OCI-M2 (cell line): ENCODE measurements at regions not wholly inside any gene's neighbourhood (a gene's known extent, or its start where the extent isn't known, plus 50 kb on each side); places are given as distances from the start of the nearest gene placed in this dataset.
"Not testable (repeated sequence)": the region's sequence is repeated elsewhere in the genome, so short reads cannot be mapped to it uniquely, and the experiment has no call there.

Experiments
- DNase-seq: peaks from one replicate; lab custom pipeline; 2025; ENCODE audit not compliant: unreplicated experiment; lab: John Stamatoyannopoulos, UW

DNA sequence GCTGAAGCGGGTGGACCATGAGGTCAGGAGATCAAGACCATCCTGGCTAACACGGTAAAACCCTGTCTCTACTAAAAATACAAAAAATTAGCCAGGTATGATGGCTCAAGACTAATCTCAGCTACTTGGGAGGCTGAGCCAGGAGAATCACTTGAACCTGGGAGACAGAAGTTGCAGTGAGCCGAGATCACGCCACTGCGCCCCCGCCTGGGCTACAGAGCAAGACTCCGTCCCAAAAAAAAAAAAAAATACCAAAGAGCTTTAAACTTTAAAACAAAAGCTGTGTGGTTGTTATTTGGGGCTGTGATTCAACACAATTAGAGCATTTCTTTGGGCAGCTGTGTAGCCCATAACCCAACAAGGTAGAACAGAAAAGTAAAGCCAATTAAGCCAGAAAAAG is 259.9 kb downstream of the GALC start:
- DNase-seq, result not testable (repeated sequence)

DNA sequence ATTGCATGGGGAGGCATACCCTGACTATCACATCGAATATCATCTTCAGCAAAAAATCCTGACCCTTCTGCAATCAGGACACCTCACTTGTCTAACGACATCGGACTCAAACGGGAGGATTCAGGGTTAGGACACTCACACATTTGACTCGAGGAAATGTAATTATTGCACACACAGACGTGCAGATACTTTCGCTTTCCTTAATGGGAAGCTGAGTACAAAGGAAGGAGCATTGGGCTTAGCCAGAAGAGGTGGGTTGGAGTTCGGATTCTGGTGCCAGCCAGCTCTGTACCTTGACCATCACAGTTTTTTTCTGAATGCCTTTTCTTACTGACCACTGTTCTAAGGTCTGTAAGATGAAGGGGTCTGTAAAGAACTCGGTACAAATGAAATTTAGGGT is 260.4 kb downstream of the GALC start:
- DNase-seq, result no peak

DNA sequence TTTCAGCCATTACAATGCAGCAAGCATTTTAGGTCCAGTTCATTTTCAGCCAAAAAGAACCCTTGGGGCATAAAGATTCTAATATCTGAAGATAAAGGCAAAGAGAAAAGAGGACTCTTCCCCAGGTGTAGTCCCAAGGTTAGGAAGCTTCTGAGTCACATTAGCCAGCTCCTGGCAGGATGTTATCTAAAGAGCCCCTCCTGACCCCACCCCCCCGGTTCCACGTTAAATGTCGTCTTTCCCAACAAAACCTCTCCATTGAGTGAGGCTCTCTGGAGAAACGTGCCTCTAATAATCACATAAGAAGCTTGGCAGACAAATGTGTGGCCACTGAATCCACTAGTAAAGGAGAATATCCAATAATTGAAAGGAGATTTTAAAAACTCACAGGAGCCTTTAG is 267.7 kb downstream of the GALC start:
- DNase-seq, result no peak

DNA sequence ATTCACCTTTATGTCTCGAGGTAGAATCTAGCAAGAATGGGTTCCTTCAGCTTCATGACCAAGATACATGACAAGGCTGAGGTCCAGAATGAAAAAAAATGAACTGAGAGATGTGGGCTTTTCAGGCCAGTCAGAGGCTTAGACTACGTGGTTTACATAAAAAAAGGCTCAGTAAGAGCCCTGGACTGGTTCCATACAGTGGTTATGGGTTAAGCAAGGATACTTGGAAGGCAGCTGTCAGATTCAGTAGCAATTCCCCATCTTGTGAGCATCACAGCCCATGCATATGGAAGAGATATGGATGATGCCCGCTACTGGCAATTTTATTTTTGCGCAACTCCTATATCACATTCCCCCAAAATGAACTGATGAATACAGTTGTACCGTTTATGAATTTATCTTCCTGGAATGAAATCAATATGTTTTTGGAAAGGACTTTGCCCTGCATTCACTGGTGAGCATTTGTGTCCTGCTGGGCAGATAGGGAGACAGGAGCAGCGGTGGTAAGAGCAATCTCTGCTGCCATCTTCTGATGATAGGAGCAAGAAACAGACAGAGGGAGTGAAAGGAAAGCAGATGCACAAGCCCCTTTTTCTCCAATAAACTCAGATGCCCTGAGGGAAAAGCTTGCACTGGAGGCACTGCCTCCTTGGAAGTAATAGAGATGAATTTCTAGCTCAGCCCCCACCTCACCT is 280.4 kb downstream of the GALC start:
- DNase-seq, result no peak

DNA sequence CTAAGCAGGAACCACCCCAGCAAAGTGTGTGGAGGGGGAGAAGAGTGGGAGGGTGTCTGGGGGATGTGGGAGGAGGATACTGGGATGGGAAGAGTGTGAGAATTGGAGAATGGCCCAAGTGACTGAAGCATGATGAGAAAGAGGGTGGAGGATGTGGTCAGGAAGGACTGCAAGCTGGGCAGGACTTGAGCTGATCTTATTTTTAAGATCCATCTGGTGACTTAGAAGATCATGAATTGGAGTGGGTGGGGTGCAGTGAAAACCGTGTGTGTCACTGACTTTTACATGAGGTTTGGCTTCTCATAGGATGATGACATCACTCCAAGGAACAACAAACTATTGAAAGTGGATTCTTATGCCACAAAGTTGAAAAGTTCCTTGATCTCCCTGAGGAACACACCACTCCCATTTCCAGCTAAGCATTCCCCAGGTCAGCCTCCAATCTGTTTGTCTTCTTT is 287.5 kb downstream of the GALC start:
- DNase-seq, result no peak

DNA sequence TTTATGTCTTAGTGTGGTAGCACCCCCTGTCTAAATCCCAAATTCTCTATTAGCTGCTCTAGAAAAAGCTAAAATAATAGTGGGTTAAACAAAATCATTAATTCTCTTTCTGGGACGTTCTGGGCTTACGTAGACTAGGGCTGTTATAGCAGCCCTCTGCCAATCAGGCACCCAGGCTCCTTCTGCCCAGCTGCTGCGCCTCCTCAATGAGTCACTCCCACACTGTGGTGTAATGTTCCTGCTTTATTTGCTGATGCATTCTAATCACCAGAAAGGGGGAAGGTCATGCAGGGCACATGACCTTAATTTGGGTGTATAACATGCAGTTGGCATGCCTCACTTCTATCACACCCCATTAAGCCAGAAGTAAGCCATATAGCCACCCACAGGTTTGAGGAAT is 294.5 kb downstream of the GALC start:
- no peak for DNase-seq

DNA sequence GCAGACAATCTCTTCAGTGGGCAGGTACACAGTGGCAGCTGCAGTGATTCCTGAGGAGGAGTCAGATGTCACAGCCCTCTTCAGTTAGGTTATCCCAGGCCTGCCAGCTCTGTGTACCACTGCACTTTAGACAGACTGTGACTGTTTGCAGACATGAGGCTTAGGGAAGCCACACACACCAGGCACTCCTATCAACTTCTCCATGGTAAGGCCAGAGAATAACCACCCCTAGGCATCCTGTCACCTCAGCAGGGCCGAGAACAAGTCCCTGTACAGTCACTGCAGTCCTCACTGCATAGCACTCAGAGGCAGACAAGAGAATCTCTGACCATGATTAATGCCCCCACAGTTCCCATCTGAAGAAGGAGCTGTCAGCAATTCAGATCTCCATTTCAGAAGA is 296.5 kb downstream of the GALC start:
- DNase-seq, result no peak

DNA sequence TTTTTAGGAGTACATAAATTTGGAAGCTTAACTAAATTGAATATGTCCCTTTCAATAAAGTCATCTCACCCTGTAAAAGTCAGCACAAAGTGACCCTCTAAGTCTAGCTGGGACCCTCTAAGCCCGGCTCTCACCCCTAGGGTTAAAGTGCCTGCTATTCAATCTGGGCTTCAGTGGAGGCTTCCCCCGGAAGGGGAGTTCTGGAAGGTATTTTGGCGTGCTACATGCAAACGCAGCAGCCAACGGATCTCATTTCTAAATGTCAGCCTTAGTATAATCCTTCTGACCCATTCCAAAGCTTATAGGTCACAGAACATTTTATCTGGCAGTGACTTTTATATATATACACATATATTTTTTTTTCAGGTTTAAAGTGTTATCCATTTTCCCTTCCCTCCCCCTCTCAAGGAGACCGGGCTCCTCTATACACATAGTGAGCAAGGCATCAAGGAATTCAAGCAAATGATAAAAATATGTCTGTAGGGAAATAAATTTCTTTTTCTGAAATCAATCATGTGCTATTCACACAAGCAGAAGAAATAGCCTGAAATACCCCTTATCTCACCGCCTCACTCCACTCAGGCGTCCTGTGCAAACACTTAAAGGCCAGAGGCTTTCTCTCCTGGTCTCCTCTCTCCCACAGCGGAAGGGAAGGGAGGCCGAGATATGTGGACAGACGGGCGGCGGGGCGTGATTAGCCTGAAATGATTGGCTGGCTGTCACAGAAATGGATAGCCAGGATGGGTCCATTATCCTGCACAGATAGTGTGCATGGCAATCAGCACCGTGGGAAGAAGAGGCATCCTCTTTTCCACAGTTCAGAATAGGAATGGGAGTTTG is 301.7 kb downstream of the GALC start:
- peak; percentile 11 for DNase-seq

DNA sequence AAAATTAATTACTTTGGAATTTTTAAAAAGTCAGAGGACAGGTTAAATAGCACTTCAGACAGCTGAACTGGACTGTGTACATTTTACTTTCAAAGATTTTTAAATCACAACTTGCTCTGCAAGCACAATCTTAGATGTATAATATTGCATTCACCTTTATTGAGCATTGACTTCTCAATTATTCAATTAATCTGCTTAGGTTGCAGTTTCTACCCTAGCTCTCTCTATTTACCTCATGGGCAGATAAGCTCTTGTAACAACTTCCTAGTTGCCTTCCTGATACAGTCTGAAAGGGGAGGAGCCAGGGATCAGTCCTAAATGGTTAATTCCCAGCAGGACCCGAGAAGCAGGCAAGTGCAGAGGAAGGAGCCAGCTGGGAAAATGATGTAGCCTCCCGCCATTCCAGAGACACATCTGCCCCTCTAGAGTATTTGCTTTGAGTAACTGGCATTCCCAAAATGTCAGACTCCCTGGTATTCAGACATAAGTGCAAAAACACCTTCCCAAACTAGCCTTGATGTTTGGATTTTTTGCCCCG is 302.8 kb downstream of the GALC start:
- DNase-seq, result no peak

DNA sequence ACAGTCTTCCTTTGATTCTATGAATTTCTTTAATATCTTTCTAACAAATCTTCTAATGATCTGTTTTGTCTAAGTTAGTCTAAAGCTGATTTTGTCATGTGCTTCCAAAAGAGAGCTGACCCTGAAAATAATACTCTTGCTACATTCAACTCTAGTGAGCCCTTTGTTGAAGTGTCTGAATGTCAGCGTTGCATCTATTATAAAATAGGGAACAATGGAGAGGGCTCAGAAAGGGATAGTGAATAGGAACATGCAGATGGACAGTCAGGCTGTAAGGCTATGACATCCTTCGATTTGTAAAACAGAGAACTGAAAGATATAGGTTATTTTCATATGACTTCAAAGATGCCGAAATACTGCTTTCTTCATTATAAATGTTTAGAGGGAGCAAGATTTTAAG is 304.5 kb downstream of the GALC start:
- no peak for DNase-seq

DNA sequence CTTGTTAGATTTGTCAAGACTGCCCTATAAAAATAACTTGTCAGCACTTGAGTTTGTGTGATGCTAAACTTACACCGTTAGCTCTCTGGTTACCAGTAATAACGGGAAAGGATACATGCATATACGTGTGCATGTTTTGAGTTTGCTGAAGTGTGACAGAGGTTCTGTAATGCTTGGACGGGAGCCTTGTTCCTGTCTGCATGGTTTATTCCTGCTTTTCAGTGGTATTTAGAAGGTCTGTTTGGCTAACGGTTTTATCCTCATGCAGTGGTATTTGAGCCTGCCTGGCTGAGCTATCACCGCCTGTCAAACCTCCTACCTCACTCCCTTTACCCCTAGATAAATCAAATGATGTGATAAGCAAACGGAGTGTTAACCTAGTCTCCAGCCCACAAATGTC is 305.6 kb downstream of the GALC start:
- DNase-seq, result no peak

DNA sequence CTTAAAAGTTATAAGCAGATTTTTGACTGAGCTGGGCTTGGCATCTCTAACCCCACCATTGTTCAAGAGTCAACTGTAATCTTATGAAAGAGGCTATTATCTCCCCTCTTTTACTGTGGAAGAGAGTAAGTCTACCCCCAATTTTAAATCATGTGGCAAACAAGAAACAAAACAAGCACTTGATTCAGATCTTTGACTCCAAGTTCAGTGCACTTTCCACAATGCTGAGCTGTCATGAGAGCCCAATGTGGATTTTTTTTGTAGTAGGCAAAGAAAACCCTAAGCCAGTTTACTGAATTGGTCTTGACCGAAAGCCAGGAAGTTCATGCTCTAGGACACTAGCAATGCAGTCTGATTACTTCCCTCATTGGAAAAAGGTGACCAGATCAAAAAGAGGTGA is 306.2 kb downstream of the GALC start:
- DNase-seq, result no peak

DNA sequence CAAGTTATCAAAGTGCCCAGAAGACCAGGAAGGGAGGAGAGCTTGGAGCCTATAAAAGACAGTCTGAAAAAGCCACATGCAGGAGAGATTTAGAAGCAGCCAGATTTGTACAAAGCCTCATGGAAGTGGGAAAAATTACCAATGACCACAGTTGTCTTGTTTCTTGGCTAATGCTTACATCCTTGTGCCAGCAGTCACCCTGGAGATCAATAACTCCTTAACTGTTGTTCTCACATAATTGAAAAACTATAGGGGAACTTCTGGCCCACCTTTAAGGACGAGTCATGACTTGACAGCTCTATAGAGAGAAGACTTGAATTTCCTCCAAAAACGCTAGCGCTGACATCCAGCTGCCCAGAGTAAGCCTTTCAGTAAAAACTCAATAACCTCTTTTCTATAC is 313.1 kb downstream of the GALC start:
- DNase-seq, result no peak

DNA sequence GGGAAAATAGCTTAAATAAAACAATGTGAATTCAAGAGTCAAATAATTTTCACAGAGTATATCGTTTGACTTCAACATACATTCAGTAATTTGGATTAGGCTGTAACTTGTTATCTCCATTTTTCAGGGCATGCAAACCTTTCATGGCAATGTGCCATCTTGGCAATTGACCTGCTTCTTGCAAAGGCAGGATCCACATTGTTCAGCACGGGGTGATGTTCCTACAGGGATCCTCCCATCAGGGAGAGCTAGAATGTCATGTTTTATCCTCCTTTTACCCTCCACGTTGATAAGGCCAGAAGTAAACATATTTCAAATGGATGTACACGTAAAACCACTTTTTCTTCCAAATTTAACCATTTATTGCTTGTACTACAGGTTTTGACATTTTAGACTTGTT is 314.4 kb downstream of the GALC start:
- no peak for DNase-seq

DNA sequence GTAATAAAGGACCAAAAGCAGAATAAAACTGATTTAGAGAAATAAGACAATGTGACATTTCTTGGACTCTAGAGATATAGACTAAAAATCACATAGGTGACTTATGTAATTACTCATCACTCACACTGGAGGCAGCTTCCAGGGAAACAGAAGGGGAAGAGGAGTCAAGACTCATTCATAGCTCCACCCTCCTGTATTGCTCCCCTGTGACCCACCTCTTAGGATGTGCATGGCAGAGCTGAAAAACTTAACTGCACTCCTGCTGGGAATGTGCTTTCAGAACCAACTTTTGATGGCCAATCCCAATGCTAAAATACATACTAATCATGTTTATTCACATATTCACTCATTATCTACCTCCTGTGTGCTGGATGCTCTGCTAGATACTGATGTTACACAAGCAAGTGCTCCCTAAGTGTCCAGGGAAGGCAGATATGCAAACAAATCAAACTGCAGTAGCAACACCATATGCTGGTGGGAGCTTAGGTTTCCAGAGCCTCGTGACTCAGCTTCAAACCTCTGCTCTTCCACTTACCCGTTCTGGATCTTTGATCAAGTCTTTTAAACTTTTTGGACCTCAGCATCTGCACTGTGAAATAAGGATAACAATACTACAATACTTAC is 316.1 kb downstream of the GALC start:
- no peak for DNase-seq

DNA sequence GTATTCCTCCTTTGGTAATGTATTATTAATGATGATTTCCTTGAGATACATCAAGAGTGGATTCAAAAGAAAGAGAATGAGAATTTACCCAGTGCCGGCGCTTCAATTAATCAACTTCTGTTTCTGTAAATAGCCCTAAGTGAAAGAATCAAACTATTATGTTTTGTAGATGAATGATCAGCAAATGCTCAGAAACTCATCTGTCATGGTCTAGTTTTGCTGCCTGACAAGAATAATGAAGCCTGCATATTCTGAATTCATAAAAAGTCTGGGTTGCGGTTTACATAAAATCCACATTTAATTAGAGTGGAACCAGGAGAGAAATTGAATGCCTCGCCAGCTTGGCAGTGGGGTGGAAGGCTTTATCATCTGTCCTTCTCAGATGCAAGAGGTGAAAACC is 325.3 kb downstream of the GALC start:
- no peak for DNase-seq

DNA sequence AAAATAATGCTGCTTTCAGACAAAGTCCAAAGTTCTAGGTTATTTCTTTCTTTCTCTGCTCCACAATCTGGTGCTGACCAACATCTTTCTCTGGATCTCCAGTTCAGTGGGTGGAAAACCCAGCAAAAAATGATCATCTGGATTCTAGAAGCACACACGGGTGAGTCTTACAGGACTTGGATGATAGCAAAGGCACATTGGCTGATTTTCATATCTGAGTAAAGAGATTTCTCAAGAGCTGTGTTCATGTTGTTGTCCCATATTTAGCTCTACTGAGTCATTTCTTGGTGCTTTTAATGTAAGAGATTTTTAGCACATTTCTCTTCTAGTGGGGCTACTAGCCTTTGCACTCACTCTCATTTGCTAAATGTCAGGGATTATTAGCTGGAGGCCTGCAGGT is 336.7 kb downstream of the GALC start:
- DNase-seq, result no peak

DNA sequence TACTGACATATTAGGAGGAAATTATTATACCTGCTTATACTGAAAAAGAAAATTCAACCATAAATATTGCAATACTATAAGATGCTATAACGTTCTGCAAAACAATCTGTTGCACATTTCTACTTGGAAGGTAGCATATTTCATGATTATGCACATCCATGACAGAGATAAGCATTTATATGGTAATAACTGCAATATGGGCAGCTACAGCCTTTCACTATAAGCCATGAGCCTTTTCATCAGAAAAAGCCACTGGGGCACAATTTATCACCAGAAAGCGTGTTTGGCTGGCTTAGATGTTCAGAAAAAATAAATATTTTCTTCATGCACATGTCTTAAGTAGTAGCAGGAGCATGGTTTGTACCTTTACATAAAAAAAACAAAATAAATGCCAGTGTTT is 340.7 kb downstream of the GALC start:
- DNase-seq, result no peak

DNA sequence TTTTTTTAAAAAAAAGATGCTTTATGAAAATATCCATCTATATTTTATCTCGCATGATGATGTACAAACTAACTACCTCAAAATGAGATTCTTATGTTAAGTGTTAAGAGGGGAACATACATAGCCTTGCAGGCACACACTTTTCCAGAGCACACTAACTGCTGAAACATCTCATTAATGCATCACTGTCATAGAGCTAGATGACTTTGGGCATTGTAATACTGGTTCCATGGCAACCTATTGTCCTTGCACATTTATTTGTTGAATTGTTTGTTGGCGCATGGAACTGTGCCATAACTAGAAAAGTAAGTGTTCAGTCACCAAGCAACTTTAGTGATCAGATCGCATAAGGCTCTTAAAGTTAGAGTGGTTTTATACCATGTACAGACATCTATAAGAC is 348.3 kb downstream of the GALC start:
- DNase-seq, result no peak

DNA sequence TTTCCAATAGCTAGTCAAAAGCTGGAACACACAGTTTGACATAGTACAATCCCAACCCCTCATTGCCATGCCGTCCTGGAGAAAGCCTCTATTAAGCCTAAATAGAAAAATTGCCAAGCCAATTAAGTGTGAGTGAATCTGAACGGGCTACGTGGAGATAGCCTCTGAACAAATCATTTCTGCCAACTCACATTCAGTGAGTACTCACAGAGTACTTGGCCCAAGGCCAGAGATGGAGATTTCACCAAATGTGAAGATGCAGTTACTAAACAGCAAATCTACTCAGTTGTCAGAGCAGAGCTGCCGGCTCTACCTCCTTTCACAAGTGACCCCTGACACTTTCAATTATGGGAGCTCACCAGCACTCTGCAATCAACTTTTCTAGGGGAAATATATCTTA is 350.0 kb downstream of the GALC start:
- DNase-seq, result no peak

DNA sequence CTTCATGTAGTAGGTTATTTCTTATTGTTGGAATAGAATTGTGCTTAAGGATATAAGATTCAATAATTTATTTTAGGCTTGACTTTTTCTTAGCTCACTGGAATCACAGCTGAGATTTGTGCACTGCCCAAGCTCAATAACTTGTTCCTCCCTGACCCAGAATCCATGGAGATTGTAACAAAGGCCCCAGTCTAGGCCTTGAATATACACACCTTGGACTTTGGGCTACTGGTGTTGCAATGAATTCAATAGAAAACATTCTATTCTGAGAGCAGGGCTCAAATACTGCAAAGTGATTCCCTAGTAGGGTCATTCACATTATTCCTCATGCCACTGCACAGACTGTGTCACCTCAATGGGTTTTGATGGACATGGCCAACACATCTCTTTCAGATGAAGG is 352.4 kb downstream of the GALC start:
- DNase-seq, result no peak

DNA sequence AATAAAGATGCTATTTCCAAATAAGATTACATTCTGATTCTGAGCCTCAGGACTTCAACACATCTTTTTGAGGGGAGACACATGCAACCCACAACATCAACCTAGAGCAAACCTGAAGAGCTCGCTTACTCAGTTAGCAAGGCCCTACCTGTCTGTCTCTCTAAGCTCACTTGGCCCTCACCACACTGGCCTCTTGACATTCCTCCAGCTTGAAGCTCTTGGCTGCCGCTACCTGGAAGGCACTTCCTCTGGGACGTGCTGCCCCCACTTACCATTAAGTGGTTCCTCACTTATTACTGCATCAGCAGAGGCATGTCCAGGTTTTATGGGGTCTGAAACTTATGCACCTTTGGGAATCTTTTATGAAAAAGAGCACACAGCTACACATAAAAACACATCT is 354.8 kb downstream of the GALC start:
- DNase-seq, result no peak
